IPS-15b (cell line): ENCODE measurements at regions not wholly inside any gene's neighbourhood (a gene's known extent, or its start where the extent isn't known, plus 50 kb on each side); places are given as distances from the start of the nearest gene placed in this dataset.

Experiments
- H3K27me3 ChIP-seq: one replicate; pipeline ENCODE4 v1.6.1; 2013; ENCODE audit warnings: low read length; ENCODE audit not compliant: control insufficient read depth, insufficient read depth
- H3K36me3 ChIP-seq: one replicate; pipeline ENCODE4 v1.6.1; 2013; ENCODE audit warnings: low read length; ENCODE audit not compliant: control insufficient read depth, insufficient read depth
- H3K4me1 ChIP-seq: one replicate; pipeline ENCODE4 v1.6.1; 2013; ENCODE audit warnings: mild to moderate bottlenecking, low read length; ENCODE audit not compliant: control insufficient read depth, insufficient read depth
- H3K4me3 ChIP-seq: one replicate; pipeline ENCODE4 v1.5.1; 2013; ENCODE audit warnings: low read depth, low read length
- H3K9ac ChIP-seq: one replicate; pipeline ENCODE4 v1.6.1; 2013; ENCODE audit warnings: low read depth, mild to moderate bottlenecking, low read length
- H3K9me3 ChIP-seq: one replicate; pipeline ENCODE4 v1.6.1; 2013; ENCODE audit warnings: mild to moderate bottlenecking, low read length; ENCODE audit not compliant: control insufficient read depth, insufficient read depth

DNA sequence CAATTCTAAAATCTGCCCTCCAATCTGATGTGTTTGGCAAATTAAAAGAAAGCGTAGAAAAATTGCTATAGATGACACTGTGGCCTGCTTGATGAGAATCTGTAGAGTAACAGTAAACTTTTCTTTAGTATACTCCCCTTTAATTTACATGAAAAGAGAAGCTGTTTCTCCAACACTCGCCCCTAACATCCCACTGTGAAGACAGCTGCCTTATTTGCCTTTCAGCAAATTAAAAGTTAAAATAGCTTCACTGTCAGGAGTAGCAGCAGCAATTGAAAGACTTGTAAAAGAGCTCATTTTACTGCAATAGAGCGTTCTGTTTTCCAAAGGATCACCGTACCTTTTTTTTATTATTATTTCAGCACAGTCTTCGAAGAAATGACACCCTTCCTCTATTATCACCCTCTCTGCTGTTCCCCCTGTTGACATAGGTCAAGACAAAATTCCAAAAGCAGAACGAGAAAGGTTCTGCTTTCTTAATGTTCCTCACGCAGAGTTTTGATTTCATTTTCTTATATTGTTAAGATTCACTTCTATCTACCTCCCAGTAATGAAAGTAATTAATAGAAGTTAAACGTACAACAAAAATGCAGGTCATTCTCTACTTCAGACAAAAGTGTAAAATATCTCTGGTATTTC lies 153.5 kb upstream of the USP15 start:
- Histone ChIP-seq H3K36me3 (no peaks in the 10 kb centered on the region), H3K9me3 (no peaks in the 10 kb centered on the region), H3K4me1 (peaks cover 12% of the 10 kb centered on the region), H3K9ac (no peak overlapping the region), H3K27me3 (peaks cover 2% of the 10 kb centered on the region), H3K4me3 (peak overlapping the region; percentile 28)

DNA sequence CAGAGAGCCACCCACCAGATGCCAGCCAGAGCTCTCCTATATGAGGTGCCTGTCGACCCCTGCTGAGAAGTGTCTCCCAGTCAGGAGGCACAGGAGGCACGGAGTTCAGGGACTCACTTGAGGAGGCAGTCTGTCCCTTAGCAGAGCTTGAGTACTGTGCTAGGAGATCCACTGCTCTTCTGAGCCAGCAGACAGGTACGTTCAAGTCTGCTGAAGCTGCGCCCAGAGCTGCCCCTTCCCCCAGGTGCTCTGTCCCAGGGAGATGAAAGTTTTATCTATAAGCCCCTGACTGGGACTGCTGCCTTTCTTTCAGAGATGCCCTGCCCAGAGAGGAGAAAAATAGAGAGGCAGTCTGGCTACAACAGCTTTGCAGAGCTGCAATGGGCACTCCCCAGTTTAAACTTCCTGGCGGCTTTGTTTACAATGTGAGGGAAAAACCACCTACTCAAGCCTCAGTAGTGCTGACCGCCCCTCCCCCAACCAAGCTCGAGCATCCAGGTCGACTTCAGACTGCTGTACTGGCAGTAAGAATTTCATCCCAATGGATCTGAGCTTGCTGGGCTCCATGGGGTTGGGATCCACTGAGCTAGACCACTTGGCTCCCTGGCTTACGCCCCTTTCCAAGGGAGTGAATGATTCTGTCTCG lies 146.7 kb upstream of the USP15 start:
- Histone ChIP-seq H3K36me3 (no peaks in the 10 kb centered on the region), H3K4me1 (peaks cover 8% of the 10 kb centered on the region), H3K4me3 (no peak overlapping the region), H3K9ac (no peak overlapping the region), H3K9me3 (no peaks in the 10 kb centered on the region), H3K27me3 (no peaks in the 10 kb centered on the region)

DNA sequence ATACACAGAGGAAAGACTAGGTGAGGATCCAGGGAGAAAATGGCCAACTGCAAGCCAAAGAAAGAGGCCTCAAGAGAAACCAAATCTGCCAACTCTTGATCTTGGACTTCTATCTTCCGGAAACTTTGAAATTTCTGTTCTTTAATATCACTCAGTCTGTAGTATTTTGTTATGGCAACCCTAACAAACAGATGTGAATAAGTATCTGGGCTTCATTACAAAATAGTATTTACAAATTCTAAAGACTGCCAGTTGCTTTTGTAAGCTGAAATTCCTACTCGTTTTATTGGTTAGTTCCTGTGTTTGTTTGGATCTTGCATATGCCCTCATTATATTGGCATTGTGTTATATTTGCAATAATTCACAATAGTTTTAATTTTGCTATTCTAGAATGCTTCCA lies 143.2 kb upstream of the USP15 start:
- H3K36me3 ChIP-seq: no peaks in the 10 kb centered on the region
- no peak overlapping the region for H3K4me3 ChIP-seq
- H3K27me3 ChIP-seq: no peaks in the 10 kb centered on the region
- peaks cover 8% of the 10 kb centered on the region for H3K4me1 ChIP-seq
- no peaks in the 10 kb centered on the region for H3K9me3 ChIP-seq
- no peak overlapping the region for H3K9ac ChIP-seq

DNA sequence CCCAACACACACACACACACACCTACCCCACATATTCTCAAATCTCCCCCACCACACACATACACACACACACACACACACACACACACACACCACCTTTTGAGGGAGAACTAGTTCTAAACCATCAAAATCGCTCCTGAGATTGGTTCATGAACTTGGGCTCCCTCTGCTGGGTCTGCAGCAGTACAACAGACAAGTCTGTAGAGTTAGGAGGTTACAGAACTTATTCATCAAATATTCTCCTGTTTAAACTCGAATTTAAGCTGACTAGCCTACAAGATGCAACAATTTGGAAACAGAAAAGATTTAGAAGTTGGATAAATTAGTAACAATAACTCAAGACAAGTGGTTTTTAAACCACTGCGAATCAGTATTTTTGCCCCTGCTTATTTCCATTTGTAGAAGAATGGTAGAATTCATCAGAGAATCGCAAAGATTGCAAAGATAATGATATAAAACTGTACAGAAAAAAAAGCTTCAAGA lies 136.4 kb upstream of the USP15 start:
- no peaks in the 10 kb centered on the region for H3K36me3 ChIP-seq
- H3K4me1 ChIP-seq: no peaks in the 10 kb centered on the region
- H3K4me3 ChIP-seq: no peak overlapping the region
- no peak overlapping the region for H3K9ac ChIP-seq
- no peaks in the 10 kb centered on the region for H3K9me3 ChIP-seq
- no peaks in the 10 kb centered on the region for H3K27me3 ChIP-seq

DNA sequence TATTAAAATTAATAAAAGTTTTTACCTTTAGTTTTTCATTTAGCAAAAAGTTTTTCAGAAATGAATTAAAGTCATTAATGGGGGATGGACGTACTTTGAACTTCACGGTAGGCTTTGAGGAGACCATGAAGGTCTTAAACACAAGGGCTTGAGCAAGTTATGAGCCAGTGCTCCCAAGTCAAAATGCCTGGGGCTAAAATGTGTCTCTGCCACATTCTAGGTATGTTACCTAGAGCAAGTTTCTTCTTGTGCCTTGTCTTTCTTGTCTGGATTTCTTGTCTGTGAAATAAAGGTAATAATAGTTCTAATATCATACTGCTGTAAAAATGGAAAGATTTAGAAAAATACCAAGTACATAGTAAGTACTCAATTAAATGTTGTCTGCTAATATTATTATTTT lies 132.7 kb upstream of the USP15 start:
- Histone ChIP-seq H3K27me3 (no peaks in the 10 kb centered on the region), H3K4me1 (no peaks in the 10 kb centered on the region), H3K4me3 (no peak overlapping the region), H3K9ac (no peak overlapping the region), H3K9me3 (no peaks in the 10 kb centered on the region), H3K36me3 (no peaks in the 10 kb centered on the region)

DNA sequence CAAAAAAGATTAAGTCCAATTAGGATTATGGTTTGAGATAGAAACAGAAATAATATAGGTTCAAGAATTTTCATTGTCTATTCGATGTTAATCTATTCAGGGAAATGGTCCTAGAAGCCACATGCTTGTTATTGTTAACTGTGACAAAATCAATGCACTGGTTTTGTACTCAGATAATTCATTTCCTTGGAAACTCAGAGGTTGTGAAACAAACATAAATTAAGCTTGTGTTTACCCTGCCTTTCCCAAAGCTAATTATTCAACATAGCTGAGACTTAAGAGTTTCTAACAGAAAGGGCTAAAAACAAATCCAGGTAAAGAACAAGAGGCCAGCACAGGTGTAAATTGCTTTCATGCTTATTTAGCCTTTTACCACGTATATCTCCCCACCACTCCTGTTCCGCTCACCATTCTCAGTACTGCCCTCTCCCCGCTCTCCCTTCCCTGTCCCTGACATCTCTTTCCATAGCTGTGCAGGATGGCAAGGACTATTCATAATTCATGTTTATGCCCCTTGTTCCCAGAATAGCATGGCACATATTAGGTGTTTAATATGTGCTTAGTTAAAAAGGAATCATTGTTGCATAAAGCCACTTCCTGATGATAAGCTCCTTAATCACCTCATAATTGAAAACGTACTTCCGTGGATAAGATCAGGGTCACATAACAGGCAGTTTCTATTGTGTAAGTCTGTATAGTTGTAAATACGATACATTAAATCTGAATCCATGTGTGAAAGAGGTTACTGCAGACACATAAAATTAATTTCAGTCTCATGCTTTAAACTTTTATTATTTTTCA lies 131.8 kb upstream of the USP15 start:
- Histone ChIP-seq H3K9ac (no peak overlapping the region), H3K4me1 (no peaks in the 10 kb centered on the region), H3K9me3 (no peaks in the 10 kb centered on the region), H3K4me3 (no peak overlapping the region), H3K36me3 (no peaks in the 10 kb centered on the region), H3K27me3 (no peaks in the 10 kb centered on the region)

DNA sequence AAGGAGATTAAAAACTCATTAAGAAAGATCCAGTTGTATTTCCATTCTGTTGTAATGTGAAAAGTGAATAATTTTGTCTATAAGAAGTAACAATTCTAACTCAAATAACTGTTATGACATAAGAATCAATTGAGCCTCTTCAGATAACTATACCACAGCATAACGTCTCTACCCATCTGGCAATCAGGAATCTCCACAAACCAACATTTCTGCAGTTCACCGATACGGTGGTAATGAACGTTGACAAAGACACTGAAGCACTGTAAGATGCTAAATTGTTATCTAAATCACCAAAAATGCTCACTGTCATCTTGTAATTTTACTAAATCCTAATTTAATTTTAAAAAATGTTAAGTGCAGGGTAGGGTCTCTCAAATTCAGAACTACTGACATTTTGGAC lies 130.9 kb upstream of the USP15 start:
- no peaks in the 10 kb centered on the region for H3K4me1 ChIP-seq
- H3K36me3 ChIP-seq: no peaks in the 10 kb centered on the region
- H3K4me3 ChIP-seq: no peak overlapping the region
- H3K27me3 ChIP-seq: no peaks in the 10 kb centered on the region
- no peaks in the 10 kb centered on the region for H3K9me3 ChIP-seq
- no peak overlapping the region for H3K9ac ChIP-seq

DNA sequence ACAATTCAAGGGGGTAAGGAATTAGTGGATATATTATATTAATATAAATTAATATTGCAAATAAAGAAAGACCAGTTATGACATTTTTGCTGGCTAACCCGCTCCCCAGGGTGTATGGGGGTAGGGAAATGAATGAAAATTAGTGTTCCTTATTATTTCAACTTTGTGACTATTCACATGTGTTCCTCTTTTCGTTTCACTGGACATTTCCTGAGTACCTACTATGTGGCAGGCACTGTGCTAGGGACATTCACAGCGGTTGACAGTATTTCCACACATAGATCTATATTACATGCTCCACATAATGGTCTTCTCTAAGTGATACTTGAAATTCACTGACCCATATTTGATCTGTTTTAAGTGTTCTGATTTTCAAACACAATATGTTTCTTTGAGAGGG lies 129.8 kb upstream of the USP15 start:
- H3K36me3 ChIP-seq: no peaks in the 10 kb centered on the region
- H3K4me3 ChIP-seq: no peak overlapping the region
- H3K9me3 ChIP-seq: no peaks in the 10 kb centered on the region
- no peaks in the 10 kb centered on the region for H3K4me1 ChIP-seq
- no peak overlapping the region for H3K9ac ChIP-seq
- no peaks in the 10 kb centered on the region for H3K27me3 ChIP-seq

DNA sequence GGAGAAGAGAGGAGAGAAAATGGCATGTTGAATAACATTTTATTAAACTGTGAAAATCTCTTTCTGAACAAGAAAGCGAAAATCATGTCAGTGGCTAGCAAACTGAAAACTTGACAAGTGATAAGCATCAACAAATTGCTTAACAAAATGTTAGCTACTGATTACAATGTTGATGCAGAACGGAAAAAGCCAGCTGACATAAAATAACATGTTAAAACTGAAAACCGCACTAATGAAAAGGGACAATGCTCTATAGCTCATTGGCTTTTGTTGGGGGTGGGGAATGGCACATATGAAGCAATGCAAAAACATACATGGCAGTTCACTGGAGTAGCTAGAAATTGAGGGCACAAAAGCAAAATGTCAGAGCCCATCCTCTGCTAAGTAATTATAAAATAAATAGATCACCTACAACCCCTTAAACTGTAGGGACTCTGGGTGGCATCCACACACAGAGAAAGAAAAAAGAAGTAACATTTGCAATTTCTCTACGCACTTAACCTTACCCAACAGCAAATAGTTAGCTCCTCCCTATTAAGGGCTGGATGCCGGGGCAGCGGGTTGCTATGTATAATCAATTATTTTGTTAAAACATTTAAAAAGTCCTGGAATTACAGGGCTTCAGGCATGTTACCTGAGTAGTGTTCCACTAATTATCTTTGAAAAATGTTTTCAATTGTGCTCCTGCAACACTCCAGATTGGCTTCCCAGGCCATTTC lies 129.2 kb upstream of the USP15 start:
- H3K4me3 ChIP-seq: no peak overlapping the region
- H3K4me1 ChIP-seq: no peaks in the 10 kb centered on the region
- H3K36me3 ChIP-seq: no peaks in the 10 kb centered on the region
- H3K27me3 ChIP-seq: no peaks in the 10 kb centered on the region
- no peak overlapping the region for H3K9ac ChIP-seq
- H3K9me3 ChIP-seq: no peaks in the 10 kb centered on the region

DNA sequence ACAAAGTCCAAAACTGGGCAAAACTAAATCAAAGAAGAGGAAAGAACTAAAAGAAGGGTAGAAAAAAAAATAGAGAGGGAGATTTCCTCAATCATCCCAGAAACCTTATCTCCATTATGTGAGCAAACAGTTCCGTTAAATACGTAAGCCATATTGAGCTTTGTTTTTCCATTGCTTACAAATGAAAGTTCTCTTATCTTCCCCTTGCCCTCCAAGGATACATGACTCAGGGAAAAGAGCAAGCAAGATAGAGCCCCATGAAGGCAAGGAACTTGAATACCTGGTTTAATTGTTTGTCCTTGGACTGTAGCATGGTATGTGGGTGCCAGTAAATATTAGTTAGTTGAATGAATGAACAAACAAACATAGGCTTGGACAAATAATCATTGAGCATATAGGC lies 126.8 kb upstream of the USP15 start:
- Histone ChIP-seq H3K4me1 (no peaks in the 10 kb centered on the region), H3K4me3 (no peak overlapping the region)

DNA sequence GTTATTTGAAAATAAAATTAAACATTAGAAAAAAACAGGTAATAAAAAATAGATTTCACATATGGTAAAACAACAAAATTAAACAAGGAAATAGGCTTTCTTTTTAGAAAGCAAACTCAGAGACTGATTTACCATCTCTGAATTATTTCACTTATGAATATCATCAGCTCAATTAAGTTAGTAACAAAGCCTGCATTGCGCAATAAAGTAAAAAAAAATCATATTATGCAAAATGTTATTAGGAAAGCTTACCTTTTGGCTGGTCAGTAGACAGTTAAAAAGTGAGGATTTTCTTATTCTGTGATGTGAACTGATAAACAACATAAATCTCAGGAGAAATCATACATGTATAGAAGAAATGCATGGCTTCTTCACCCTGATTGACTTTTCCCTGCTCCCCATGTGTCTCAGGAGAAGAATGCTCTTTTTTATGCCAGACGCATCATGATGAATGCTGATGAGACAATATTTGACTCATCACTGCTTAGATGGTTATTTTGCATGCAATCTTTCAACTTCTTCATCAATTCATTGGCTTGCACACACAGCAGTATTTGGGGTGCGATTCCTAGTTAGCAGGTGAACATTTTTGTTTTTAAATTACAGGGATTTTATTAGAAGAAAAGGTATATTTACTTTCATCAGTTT lies 124.5 kb upstream of the USP15 start:
- Histone ChIP-seq H3K9ac (no peak overlapping the region), H3K4me1 (no peaks in the 10 kb centered on the region), H3K4me3 (no peak overlapping the region), H3K36me3 (no peaks in the 10 kb centered on the region), H3K9me3 (no peaks in the 10 kb centered on the region), H3K27me3 (no peaks in the 10 kb centered on the region)

More for the DNA sequence above, 126.8 kb upstream of the USP15 start:
- Histone ChIP-seq H3K9ac (no peak overlapping the region), H3K27me3 (no peaks in the 10 kb centered on the region), H3K36me3 (no peaks in the 10 kb centered on the region), H3K9me3 (no peaks in the 10 kb centered on the region)
